Stimulated activated CD4-positive, alpha-beta T cell treated with anti-CD3 and anti-CD28 coated beads, Interleukin-1b, Interleukin-23, amount 100 ng/mL, for 24 hours (primary cell): ENCODE measurements at regions not wholly inside any gene's neighbourhood (a gene's known extent, or its start where the extent isn't known, plus 50 kb on each side); places are given as distances from the start of the nearest gene placed in this dataset.

Experiments
- DNase-seq, 4 experiments: peaks; one replicate each; pipeline ENCODE4 v3.0.0-alpha.2; 2020; ENCODE audit warnings: low read depth in 4 of 4, low spot score in 1 of 4

DNA sequence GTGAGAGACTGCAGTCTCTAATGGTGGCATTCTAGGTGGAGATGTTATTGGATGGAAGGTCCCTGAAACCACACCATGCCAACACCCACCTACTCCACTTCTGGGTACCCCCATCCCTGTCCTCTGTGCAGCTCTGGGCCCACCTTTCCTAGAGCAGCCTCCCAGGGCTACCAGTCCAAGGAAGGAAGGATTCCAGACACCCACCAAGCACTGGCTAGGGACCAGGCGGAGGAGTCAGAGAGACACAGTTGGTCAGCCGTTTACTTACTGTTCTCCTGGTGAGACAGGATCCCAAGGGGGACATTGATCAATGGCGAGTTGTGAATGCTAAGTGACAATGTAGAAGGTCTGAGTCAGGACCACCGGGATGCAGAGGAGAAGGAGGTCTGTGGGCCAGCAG is 151.6 kb downstream of the TTC32 start:
- no peak for DNase-seq

DNA sequence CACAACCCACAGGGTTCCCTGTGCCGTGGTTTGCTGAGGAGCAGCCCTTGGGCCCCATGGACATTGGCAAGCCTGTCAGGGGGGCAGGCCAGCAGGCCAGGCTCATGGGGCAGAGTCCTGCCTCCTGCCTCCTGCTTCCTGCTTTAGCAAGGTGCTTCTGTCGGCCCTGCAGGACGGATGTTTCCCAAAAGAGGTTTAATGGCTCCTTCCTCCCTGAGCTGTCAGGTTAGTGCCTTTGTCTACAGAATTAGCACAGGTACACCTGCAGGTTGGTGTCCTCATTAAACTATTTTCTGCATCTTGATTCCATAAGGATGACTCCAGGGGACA is 152.3 kb downstream of the TTC32 start:
- DNase-seq = no peak

DNA sequence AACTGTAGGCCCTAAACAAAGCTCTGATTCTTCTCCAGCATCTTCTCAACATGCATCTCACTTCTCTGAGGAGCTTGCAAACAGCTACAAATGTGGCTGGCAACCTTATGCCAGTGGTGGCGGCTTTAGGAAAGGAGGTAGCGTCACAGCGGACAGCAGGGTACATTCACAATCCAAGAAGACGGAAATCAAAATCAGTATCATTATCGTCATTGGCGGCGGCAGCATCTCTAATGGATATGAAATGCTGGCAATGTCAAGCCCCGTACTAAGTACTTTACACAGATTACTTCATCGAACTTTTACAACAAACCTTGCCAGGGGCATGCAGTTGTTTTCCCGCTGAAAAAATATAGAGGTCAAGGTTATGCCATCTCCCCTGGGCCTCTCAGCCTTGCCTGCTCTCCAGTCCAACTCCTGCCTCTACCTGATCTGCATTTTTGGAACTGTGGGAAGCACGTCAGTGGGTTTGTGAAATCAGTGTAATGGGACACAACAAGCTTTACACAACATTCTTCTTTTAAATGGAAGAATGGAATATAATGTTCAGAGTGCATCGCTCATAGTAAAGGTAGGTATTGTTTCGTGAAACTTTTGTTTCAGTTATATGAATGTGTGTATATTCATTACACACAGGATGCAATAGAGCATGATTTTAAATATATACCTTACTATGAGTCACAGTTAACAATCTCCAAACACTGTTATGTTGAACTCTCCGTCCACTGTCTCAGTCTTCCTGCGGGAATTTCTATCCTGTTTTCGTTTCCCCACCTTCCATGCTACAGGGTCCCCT is 152.9 kb downstream of the TTC32 start:
- DNase-seq = no peak

DNA sequence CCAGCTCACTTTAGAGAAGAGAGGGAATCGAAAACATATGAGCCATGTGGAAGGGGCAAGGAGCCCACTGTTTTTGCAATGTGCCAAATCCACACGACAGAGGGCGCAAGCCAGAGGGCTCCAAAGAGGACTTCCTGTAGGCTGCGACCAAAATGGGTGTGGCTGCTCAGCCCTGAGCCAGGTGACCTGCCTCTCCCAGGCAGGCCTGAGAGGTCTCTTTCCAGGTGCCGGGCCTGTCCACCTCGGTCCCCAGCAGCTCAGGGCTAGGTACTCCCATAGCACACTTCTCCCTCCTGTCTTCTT is 153.8 kb downstream of the TTC32 start:
- no peak for DNase-seq

DNA sequence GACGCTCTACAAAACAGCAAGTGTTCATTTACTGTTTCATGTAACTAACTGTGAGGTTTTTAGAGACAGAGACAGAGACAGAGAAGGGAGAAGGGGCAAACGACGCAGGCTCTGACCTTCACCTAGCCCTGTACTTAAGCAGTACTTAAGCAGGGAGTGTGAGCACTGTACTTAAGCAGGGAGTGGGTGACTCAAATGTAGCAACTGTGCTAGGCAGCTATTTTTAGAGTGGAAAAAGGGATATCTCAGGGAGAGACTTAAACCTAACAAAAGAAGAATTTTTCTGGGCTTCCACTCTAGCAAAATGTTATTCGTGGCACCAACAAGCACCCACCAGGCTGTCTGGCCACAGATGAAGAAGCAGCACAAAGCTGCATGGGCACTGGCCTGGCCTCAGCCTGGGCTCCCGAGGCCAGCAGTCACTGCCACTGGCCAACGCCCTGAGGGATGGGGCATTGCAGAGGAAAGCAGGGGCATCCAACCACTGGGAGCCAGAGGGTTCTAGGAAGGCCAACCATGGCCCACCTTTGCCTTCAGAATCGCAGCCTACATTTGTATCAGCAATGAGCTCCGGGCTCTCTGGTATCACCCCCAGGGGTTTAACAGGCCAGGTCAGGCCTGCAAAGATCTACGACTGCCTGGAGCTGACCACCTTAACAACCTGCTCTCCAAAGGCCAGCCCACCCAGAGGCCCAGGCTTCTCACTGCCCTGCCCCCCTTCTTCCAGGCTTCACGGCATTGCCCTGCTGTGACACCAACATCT is 154.3 kb downstream of the TTC32 start:
- no peak for DNase-seq

DNA sequence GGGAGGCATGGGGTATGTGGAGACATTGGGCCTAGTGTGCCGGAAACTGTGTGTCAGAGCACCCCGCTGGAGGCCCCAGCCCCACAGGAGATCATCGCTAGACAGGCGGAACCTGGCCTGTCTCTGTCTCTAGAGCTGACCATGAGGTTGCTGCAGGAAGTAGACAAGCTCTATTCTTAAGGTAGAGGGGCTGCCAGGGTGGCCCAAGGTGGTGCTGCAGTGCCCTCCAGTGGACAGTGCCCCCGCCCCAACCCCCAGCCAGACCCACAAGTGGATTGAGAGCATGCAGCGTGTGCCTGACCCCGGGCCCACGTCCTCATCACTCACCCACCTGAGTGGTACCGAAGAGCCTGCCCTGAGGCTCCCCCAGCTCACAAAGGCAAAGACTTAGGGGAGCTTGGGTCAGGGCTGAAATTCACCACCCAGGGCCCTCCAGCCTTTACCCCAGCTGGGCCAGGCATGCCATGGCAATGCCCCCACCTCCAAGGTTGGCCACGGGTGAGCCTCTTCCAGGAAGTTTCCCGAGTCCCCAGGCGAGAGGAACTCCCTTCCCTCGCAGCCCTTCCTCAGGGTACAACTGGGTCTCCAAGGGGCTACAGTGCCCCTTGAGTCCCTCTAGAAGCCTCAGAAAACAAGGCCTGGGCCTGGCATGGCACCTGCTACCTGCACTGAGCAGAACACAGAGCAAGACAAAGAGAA is 155.0 kb downstream of the TTC32 start:
- DNase-seq = peak in 1 of 4 experiments; percentile 0

DNA sequence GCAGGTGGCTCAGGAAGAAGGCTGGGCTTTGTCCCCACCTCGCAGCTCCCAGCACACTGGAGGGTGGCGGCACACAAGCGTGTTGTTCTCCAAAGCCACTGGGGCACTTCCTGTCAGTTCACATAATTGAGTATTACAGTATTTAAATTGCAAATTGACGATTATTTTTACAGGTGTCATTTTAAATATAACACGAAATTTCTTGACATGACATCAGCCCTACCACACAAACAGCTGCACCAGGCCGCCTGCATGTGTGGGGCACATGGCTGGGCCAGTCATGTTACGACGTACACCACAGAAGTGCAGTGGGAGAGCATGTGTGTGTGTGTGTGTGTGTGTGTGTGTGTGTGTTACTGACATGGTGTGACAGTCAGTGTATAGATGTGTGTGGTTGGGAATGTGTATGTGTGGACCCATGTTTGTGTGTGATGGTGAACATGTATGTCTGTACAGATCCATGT is 155.6 kb downstream of the TTC32 start:
- no peak for DNase-seq

DNA sequence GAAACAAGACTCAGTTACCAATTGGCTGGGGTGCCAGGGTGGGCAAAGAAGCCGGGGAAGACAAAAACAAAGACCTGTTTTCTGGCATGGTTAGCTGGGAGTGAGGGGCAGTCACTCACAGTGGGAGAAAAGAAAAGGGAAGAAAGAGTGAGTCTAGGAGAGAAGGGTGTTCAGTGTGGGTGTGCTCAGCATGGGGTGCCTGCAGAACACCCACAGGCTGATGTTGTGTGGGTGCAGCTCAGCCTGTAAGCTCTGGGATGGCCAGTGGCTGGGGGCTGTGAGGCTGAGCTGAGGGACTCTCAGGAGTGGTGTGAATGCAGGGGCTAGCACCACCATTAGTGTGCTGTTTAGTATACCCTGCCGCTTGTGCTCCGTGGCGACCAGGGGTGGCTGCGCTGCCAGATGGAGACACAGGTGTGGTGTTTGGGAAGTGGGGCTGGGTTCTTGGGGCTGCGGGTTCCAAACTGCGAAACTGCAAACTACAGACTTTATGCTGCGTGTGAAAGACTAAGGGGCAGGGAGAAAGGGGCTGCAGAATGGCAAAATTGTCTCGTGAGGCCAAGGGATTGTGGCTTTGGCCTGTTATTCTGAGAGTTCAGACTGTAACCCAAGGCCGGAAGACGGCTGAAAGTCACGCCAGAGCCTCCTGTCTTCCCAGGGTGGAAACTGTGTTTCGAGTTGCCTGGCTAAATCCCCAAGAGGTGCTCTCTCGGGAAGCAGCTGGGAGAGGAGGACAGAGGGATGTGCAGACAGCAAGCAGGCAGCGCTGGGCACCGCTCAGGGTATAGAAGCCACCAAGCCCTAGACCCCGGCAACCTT is 156.3 kb downstream of the TTC32 start:
- no peak for DNase-seq

DNA sequence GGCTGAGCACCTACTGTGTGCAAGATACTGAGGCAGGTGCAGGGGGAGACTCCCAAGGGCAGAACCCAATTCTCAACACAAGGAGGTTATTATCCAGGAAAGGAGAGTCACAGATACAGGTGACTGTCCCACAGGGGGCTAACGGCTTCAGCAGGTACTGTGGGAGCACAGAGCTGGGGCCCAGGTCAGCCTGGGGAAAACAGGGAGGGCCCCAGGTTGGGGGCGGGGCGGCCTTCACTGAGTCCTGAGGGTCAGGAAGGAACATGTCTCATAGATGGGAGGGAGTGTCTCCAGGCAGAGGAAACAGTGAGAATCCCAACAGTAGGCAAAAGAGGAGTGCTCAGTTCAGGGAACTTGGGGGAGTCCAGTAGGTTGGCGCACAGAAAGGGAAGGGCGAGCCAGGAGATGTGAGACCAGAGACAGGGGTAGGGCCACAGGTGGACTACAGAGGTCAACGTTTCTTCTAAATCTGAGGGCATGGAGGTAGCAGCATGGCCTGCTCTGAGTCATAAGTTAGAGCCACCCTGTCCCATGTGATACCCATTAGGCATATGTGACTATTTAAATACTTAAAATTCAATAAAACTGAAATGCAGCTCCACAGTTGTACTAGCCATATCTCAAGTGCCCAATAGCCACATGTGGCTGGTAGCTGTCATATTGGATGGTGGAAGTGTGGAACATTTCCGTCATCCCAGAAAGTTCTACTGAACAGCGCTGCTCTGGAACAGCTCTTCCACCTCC is 157.2 kb downstream of the TTC32 start:
- no peak for DNase-seq

DNA sequence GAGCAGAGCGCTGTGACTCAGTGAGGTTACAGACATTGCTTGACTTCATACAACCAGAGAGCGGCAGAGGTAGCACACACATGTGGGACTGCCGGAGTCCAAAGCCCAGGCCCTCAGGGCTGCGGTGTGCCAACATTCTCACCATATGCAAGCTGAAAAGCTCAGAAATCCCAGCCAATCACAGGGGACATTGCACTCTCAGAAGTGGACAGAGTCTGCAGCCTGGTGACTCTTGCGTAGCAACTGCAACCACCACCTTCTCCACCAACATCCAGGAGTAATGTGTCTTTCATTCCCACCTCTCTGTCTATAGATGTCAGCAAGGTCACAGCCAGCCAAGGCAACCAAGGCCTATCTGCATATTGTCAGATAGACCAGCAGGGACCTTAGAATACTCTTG is 158.1 kb downstream of the TTC32 start:
- no peak for DNase-seq

DNA sequence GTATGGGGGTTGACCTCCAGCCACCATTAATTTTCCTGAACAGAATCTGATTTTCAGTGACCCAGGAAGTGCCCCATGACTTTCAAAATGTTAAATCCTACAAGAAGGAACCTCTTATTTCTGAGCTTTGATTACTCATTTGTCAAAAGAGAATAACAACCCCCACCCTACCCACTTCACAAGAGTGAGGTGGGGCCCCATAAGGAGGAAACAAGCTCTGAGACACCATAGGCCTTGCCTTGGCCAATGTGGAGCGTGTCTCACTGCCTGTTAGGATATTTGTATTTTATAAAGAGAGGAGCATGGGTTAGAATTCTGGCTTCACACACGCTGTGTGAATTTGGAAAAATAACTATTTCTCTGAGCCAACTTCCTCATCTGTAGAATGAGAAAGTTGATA is 158.9 kb downstream of the TTC32 start:
- no peak for DNase-seq

DNA sequence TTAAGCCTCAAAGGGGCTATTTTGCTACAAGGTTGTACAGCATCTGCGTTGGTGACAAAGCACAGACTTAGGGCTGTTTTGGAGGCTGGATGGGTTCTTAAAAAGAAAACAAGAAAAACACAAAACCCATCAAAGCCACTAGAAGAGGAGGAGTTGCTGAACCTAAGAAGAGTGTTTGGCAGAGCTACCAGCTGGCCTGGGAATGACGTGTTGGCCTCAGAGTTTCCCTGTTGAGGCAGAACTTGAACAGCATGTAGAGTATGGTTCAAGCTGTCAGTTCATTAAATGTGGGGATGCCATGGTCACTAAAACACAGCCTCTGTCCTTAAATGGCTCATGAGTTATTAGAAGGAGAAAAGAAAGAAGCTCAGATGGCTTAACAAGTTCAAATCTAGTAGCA is 162.5 kb downstream of the TTC32 start:
- no peak for DNase-seq

DNA sequence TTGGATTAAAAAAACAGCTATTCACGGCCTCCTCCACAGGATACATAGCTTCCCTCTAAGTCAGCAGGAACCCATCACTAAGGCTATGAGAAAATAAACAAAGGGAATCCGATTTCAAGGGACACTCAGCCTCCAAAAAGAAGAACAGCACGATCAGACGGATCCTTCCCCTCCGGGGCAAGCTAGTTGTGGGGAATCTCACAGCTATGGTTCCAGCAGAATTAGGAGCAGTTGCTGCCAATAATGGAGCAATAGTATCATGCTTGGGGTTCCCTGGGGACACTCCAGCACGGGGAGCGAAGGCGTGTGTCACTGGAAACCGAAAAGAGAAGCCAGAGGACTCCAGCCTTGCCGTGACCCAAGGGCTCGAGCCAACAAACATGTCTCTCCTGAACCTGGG is 163.1 kb downstream of the TTC32 start:
- DNase-seq = no peak

DNA sequence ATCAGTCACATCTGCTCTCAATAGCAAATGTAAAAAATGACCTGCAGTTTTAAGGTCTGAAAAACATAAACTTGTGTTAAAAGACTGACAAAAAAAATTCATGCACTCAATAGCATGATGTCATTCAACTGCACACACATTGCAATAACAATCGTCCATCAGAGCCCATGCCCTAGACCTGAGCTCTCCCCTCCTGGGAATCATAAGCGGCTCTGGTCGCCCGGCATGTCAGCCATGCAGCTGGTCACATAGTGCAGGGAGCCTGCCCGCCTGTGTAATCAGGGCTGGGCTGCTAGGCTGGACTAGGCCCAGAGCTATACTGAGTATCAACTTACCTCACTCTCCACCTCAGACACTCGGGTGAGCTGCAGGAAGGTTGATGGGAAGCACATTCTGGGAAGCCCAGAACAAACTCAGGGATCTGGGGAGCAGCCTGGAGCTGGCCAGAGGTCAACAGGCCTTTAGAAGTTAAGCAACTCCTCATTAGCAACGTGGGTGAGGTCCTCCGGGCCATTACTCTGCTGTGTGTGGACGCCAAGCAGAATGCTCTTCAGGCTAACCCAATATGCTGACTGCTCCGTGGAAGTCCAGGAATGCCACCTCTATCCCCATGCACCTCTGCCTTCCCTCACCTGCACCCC is 165.5 kb downstream of the TTC32 start:
- DNase-seq = no peak

DNA sequence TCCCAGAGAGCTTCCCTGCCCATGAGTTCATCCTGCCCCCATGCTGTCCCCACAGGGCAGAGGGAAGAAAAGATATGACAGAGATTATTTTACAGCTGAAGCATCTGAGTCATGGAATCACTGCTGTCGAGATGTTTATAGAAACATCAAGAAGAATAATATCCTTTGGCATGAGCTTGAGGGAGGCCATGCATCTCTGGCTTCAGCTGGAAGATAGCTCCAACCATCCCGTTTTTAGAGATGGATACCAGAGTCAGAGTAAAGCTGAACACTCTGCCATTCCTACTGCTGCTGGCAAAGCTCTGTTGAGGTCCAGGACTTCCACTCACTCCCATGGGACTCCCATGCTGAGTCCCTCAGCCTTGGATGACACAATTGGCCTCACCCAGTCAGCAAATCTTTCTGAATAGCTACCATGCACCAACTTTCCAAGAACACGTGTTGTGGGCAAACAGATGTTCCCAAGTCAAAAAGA is 167.8 kb downstream of the TTC32 start:
- DNase-seq = no peak

DNA sequence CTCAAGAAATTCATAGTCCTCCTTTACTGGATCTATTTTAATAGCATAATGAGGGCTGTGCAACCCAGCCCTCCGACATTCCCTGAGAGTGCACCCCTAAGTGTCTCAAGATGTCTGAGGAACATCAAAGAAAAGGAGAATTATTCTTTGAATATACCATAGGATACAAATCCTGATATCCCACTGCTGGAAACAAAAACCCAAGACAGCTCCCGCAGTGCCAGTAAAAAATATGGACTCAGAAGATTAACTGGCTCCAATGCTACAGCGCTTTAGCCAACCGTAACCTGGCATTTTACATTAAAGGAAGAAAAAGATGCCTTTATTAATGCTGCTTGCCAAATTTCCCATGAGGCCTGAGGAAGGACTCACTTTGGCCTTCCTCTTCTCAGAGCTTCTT is 168.4 kb downstream of the TTC32 start:
- no peak for DNase-seq

DNA sequence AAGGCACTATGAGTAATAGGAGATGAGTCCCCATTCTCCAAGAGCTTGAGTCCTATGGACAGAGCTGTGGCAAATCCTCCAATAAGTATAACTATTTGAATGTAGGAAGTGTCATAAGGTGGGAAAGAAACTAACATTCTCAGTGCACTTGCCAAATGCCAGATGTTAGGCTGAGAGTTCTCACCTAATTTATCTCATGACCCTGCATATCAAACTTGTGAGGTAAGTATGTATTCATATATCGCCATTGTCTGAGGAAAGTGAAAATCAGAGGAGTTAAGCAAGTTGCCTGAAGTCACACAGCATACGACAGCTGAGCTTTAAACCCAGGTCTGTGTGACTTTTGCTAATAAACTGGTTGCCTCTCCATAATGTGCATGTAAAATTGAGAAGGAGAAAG is 169.5 kb downstream of the TTC32 start:
- DNase-seq = no peak

DNA sequence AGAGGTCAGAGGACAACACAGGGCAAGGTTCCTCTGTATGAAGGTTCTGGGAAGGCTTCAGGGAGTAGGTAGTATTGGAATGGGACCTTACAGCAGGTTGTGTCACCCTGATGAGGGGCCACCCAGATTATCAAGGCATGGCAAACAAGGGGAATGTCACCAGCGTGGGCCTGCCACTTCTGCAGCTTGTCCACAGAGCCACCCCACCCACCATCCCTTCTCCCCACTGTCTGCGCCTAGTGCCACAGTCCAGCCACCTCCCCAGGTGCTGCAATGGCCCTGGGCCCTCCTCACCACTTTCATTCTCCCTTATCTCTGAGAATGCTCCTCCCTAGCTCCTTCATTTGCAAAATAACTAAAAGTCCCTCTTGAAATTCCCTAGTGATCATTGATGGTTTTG is 170.3 kb downstream of the TTC32 start:
- DNase-seq = no peak

DNA sequence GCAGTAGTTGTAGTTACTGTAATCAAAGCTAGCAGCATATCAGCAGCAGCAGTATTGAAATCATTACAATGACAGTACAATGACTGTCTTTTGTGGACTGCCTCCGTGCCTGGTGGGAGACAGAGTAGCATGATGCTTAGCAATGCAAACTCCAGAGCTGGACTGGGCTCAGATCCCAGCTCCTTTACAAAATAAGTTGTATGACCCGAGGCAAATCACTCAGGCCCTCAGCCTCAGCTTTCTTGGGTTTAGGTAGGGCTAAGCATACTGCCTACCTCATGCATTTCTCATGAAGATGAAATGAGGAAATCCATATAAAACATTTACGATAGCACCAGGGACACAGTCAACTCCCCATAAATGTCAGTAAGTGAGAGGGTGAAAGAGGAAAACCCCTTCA is 170.7 kb downstream of the TTC32 start:
- DNase-seq = no peak

DNA sequence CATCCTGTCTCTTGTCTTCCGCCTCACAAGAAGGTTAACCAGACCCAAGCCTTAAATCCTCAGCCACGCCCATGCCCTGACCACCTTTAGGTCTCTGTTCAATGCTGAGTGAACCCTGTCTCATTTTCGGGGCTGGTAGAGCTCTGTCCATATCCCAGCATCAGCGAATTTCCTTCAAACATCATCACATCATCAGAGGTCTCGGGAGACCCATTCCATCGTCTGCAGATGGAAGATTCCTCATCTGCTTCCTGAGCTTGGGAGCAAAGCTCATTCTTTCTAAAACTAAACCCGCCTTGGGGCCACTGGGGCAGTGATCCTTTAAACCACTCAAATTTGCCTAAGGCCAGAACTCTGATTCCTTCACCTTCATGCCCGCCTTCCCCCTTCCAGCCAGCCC is 173.7 kb downstream of the TTC32 start:
- DNase-seq = no peak
